ENCODE measurements at regions not wholly inside any gene's neighbourhood (a gene's known extent, or its start where the extent isn't known, plus 50 kb on each side); places are given as distances from the start of the nearest gene placed in this dataset.
A peak's percentile ranks its signal among the peaks of the same experiment; 100 is the strongest.
"Not testable (repeated sequence)": the region's sequence is repeated elsewhere in the genome, so short reads cannot be mapped to it uniquely, and the experiment has no call there.

DNA sequence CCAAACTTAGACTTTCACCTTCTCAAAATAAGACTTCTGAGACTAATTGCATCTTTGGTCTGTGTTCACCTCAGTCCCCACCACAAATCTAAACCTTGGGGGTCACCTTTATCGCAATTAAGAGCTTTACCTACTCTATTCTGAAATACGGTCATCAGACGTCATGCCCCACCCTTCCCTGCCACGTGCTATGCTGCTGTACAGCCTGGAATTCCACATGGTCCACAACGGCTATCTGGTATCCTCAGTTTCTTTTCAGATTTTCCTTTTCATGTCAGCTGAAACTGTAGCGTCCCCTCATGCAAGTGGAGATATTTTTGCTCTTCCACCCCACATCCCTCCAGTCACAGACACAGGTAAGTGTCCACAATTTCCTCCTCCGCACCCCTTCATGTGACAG, 511.1 kb downstream of the DIRAS2 start:
- DNase-seq (ENCODE audit: low read depth, low spot score) = no peak

DNA sequence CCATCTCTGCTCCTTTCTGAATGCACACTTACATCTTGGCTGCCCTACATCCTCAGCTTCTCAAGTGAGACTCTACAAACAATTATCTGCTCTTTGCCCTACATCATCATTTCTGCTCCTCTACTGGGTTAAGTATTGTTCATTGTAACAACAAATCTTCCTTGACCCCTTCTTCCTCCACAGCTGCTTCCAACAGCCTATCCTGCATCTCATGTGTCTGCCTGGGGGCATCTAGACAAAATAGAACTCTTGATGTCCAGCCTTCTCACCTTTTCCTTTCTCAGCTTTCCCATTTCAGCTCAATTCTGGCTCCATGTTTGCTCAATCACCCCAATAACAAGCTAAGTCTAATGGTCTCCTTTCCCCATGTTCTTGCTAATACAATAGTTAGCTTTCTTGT, 509.8 kb downstream of the DIRAS2 start:
- DNase-seq (ENCODE audit: low read depth, low spot score) = no peak

DNA sequence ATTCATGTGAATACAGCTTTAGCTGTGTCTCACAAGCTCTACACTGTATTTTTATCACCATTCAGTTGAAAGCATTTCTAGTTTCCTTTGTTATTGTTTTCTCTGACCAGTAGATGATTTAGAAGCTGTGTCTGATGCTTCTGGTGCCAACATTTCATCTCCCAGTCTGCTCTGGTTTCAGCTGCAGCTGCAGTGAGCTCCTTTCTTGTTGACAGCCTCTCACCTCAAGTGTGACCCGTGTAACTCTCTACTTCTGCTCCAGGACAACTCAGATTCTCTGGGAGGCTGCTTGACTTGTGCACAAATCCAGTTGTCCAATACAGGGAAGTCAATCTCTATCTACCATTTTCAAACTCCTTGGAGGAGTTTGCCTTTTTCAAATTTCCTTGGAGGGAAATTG, 504.8 kb downstream of the DIRAS2 start:
- no peak for DNase-seq (ENCODE audit: low read depth, low spot score)

DNA sequence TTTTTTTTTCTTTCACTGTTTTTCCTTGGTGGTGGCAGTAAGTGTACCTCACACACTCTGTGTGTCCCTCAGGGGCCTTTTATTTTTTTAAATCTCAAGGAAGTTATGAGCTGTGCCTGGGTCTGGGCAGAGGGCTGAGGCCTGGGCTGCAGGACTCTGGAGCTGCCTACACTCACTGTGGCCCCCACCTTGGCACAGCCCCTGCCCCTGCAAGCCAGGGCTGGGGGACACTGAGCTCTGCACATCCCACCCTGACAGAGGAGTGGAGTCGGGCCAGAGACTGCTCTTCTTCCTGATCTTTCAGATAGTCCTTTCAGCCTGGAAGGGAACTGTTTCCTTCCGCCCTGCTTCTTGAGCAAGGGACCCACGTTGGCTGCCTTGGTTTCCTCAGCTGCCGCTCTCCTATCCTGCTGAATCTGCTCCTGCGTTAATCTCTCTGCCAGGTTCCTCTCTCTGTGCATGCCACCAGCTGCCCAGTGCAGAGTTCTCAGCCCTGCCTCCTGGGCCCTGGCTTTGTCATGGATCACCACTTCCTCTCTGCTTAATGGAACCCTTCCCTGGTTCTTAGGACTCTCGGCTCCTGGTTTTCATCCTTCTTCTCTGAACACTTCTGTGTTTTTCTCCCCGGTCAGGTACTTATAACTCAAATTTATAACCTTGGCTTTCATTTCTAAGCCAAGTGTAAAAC, 502.3 kb downstream of the DIRAS2 start:
- no peak for DNase-seq (ENCODE audit: low read depth, low spot score)

DNA sequence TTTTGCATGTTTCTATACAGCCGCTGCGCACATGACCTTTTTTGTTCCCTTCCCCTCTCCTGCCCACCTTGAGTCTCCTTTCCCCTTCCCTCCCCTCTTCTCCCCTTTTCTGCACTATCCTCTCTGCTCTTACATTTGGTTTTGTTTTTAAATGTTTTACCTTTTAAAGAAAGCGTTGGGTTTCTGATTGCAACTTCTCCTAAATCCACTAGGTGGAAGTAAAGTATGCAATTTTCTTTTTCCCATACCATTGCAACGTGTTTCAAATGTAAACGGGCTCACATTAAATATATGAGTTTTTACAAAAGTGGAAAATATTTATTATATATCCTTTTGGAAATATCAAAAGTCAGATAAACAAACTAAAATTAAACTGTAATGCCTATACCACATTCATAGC, 500.9 kb downstream of the DIRAS2 start:
- DNase-seq (ENCODE audit: low read depth, low spot score) = no peak

DNA sequence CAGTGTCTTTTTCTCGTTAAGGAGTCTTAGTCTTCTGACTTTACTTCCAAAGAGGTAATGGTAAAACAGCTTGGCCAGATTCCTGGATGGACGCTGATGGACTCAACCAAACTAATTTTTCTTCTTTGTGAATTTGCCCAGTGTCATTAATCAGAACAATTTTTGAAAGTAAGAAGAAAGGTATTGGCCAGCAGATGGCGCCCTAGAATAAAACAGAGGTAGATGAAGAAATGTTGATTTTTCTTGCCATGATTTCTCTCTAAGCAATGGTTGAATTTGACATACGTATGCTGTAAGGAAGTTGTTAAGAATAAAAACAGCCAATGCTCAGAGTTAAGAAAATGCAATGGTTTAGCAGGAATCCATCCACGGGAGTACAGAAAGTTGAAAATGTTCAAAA, 500.0 kb downstream of the DIRAS2 start:
- peak; percentile 7 for DNase-seq (ENCODE audit: low read depth, low spot score)

DNA sequence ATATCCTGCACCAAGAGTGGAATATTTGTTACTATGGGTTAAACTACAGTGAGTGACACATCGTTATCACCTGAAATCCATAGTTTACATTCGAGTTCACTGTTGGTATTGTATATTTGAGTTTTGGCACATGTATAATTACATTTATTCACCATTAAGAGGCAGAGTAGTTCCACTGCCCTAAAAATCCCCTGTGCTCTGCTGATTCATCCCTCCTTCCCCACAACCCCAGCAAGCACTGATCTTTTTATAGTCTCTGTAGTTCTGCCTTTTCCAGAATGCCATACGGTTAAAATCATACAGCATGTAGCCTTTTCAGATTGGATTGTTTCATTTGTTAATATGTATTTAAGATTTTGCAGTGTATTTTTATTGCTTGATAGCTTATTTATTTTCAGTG, 495.2 kb downstream of the DIRAS2 start:
- no peak for DNase-seq (ENCODE audit: low read depth, low spot score)

DNA sequence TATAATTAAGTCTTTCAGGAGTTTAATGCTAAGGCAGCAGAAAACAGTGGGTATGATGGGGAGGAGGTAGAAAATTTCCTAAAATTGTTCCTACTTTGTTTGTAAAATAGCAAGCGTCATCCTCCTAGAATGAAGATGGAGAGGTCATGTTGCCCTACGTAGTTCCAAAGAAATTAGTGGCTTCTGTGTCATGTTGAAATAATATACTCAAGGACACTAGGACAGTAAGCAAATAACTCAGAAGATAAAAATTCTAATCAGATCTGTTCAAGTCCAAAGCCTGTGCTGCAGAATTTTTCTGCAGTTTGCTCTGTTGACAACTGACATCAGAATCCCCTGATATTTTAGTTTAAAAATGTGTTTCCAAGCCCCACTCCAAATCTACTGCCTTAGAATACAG, 486.3 kb downstream of the DIRAS2 start:
- no peak for DNase-seq (ENCODE audit: low read depth, low spot score)

DNA sequence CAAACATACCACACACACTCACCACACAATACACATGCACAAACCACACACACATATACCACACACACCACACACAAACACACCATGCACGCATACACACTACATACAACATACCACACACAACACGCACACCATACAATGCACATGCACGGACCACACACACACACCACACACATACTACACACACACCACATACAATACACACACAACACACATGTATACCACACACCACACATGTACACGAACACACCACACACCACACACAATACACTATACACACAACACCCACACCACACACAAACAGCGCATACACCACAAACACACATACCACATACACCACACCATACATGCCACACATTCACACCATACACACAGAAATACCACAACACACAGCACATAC, 480.3 kb downstream of the DIRAS2 start:
- DNase-seq (ENCODE audit: low read depth, low spot score) = no peak

DNA sequence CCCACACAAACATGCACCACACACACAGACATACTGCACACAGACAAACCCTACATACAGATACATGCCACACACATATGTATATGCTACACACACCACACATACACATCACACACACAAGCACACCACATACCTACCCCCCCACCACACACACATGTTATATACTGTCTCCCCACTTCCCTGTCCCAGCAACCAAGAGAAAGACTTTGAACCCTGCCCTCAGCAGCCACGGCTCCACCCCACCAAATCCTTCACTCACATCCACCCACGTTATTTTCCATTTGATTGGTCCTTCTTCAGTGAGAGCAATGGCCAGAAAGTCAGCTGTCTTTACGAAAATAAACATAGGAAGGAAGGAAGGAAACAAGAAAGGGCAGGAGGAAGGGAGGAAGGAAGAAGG, 479.8 kb downstream of the DIRAS2 start:
- DNase-seq (ENCODE audit: low read depth, low spot score) = no peak

DNA sequence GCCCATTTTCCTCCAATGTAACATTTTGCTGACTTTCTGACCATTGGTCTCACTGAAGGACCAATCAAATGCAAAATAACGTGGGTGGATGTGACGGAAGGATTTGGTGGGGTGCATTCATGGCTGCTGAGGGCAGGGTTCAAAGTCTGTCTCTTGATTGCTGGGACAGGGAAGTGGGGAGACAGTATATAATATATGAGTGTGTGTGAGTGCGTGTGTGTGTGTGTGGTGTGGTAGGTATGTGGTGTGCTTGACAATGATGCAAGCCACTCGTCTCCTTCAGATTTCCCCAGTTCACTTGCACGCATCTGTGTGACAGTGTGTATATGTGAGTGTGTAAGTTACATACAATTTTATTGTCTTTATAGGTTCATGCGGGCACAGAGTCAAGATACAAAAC, 477.3 kb downstream of the DIRAS2 start:
- no peak for DNase-seq (ENCODE audit: low read depth, low spot score)

DNA sequence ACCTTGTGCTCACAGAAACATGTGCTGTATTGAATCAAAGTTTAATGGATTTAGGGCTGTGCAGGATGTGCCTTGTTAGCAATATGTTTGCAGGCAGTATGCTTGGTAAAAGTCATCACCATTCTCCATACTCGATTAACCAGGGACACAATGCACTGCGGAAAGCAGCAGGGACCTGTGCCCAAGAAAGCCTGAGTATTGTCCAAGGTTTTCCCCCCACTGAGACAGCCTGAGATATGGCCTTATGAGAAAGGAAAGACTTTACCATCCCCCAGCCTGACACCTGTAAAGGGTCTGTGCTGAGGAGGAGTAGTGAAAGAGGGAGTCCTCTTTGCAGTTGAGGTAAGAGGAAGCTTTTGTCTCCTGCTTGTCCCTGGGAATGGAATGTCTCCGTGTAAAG, 476.2 kb downstream of the DIRAS2 start:
- DNase-seq (ENCODE audit: low read depth, low spot score) = not testable (repeated sequence)

DNA sequence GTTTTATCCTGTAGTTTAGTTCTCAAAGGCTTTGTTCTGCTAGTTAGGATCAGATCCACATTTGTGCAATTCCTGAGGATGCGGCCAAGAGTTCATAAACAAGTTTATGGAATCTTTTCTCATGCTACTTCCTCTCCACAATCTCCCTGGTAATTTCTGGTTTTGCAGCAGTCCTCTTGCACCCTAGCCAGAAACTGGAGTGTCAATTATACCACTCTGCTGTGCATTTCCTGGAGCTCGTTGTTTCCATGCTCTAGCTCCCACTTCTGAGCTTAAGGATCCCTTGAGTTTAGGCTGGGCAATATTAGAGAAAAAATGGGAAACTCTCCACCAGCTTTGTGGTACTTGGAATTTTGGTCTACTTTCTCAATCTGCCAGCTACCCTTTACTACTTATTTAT, 474.7 kb downstream of the DIRAS2 start:
- no peak for DNase-seq (ENCODE audit: low read depth, low spot score)

DNA sequence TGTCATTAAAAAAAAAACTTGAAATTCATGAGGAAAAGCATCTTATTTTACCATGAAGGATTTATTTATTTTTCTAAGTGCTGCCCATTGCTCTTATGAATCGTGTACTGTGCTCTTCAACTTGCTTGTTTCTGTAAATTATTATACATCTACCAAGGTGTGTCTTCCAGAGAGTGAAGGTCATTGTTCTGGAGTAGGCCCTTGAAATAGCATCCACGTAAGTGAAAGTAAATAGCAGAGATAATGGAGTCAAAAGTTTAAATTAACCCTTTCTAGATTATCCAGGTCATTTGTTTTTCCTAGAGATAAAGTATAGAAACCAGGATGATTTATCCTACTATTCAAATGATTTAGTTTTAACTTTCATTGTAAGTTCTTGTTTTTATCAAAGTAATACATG, 473.1 kb downstream of the DIRAS2 start:
- no peak for DNase-seq (ENCODE audit: low read depth, low spot score)

DNA sequence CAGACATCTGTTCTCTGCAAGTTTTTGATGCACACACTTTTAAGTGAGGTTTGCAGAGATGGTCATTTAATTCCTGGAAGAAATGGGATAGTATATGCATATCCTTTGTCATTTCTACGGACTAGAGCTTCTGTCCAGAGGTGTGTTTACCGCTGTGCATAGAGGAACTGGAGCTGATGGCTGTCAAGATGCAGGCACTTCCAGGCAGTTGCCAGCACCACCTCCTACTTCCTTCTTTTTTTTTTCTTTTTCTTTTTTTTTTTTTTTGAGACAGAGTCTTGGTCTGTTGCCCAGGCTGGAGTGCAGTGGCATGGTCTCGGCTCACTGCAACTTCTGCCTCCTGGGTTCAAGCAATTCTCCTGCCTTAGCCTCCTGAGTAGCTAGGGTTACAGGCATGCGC, 468.7 kb downstream of the DIRAS2 start:
- not testable (repeated sequence) for DNase-seq (ENCODE audit: low read depth, low spot score)

DNA sequence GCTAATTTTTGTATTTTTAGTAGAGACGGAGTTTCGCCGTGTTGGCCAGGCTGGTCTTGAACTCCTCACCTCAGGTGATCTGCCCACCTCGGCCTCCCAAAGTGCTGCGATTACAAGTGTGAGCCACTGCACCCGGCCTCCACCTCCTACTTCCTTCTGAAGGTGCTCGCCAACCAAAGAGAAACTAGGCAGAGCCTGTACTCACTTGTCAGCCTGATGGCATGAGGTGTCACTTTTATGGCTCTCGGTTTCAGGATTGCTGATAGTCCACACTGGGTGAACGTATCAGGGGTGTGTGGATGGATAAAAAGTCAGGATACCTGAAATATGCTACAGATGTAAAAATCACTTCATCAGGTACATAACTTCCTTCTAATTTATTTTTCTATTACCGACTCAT, 468.3 kb downstream of the DIRAS2 start:
- DNase-seq (ENCODE audit: low read depth, low spot score) = not testable (repeated sequence)

DNA sequence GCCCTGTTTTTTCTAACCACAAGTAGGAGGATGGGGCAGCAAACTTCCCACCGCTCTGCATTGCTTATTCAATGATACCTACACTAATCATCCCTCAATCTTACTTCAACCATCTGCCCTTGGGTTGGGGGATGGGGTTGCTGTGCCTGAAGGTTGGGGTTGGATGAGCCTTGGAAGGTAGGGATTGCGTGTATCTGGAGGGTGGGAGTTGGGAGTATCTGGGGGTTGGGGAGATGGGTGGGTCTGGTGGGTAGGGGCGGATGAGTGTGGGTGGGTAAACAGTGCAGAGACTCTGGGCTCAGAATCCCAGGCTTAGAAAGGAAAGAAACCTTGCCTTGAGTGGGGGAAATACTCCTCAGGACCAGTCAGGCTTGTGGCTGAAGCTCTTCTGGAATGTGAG, 467.4 kb downstream of the DIRAS2 start:
- no peak for DNase-seq (ENCODE audit: low read depth, low spot score)

DNA sequence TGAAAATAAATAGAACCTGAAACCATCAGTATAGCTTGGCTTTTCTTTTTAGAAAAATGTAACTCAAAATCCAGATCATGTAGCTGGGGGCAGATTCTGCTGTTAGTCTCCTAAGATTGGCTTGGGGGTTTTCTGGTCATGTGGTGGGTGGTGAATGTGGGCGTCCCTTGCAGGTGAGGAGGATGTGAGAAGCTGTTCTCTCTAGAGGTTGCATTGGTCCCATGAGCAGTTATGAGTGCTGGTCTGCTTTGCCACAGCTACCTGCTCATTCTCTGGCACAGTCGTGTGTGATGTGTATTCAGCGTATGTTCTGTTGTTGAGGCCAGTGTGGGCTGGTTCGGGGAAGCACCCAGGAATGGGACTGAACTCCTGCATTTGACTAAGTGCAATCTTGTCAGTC, 466.8 kb downstream of the DIRAS2 start:
- DNase-seq (ENCODE audit: low read depth, low spot score) = no peak

DNA sequence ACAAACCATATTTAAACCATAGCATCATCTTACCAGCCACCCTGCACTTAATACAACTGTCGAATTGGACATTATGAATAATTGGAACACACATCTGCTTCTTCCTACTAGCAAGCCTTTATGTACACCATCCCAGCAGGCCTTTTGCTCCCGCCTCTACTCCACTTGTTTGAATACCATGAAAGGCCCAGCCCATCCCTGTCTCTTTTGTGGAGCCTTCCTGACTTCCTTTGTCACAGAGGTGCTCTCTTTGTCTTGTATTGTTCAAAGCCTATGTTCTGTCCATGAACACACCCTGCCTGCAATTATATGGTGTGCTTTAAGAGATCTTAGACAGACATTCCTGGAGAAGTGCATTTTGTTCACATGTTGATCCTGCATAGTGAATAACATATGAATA, 465.7 kb downstream of the DIRAS2 start:
- DNase-seq (ENCODE audit: low read depth, low spot score) = no peak

DNA sequence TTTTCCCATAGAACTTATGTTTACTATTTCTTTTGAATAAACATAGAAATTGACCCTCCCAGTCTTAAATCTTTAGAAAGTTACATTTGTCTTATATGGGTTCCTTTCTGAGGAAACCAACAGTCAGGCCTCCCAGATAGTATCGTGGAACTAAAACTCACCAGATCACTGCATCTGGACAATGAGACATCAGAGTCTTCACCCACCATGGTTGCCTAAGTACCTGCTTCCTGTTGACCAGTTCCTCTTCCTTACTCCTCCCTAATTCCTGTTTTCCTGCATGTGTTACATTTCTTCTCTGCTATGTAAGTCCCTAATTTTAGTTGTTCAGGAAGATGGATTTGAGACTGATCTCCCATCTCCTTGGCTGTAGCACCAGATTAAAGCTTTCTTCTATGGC, 462.2 kb downstream of the DIRAS2 start:
- no peak for DNase-seq (ENCODE audit: low read depth, low spot score)

DNA sequence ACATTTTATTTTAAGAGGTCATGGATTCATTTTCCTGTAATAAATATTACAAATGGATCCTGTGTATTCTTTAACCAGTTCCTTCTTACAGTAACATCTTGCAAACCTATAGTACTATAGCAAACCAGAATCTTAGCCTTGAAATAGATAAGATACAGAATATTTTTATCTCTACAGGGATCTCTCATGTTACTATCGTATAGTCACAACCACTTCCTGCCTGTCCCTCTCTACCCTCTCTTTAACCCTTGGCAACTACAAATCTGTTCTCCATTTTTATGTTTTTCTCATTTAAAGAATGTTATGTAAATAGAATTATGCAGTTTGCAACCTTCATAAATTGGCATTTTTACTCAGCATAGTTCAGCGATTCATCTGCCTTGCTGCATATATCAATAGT, 454.0 kb downstream of the DIRAS2 start:
- DNase-seq (ENCODE audit: low read depth, low spot score) = no peak

DNA sequence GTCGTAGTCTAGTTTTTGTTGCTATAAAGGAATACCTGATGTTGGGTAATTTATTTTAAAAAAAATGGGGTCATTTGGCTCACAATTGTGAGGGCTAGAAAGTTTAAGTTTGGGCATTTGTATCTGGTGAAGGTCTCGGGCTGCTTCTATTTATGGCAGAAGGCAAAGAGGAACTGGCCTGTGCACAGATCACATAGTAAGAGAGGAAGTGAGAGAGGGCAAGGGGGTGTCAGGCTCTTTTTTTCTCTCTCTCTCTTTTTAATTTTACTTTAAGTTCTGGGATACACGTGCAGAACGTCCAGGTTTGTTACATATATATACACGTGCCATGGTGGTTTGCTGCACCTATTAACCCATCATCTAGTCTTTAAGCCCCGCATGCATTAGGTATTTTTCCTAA, 453.3 kb downstream of the DIRAS2 start:
- no peak for DNase-seq (ENCODE audit: low read depth, low spot score)

DNA sequence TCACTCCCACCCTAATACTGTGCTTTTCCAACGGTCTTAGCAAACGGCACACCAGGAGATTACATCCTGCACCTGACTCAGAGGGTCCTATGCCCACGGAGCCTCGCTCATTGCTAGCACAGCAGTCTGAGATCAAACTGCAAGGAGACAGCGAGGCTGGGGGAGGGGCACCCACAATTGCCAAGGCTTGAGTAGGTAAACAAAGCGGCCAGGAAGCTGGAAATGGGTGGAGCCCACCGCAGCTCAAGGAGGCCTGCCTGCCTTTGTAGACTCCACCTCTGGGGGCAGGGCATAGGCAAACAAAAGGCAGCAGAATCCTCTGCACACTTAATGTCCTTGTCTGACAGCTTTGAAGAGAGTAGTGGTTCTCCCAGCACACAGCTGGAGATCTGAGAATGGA, 450.2 kb downstream of the DIRAS2 start:
- DNase-seq (ENCODE audit: low read depth, low spot score) = not testable (repeated sequence)

DNA sequence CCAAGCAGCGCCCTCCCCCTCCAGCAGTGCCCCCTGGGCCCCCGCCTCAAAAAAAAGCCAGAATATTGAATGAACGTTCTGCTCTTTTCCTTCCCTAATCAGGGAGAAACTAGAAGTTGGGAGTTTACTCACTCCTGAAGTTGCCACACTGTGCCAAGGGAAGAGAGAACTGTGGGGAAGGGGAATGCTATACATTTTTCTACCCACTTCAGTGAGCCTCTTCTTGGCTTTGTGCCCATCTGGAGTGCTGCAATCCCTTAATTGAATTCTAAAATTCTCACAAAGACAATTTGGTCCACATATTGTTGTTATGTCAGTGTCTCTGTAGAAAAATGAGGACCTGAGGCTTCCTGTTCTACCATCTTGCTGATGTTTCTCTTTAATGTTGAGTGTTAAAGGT, 443.7 kb downstream of the DIRAS2 start:
- no peak for DNase-seq (ENCODE audit: low read depth, low spot score)
